HepG2 (cell line): ENCODE measurements at regions not wholly inside any gene's neighbourhood (a gene's known extent, or its start where the extent isn't known, plus 50 kb on each side); places are given as distances from the start of the nearest gene placed in this dataset.

Experiments used
- ATAC-seq: fragments of 200-7000 bp; cut with Tn5 transposase; 3 replicates; pipeline ENCODE4 v1.9.1; 2020; ENCODE audit warnings: mild to moderate bottlenecking, moderate library complexity
- BruUV-seq: library from RNA; stranded (reverse); fragments of 400-500 nt; replicated peaks from 2 replicates; lab custom pipeline; 2021; lab: Mats Ljungman, UMichigan
- CTCF ChIA-PET: fragments of 300-600 bp; formaldehyde crosslinking; extraction: SDS; loops from one replicate; lab custom pipeline; 2021; ENCODE audit warnings: low total read pairs, inconsistent platforms, low intra/inter-chr PET ratio; lab: Yijun Ruan, JAX
- POLR2A ChIA-PET: fragments of 350-600 bp; sonication (Branson Sonifier 250); formaldehyde crosslinking; loops from one replicate; lab custom pipeline; 2020; ENCODE audit warnings: antibody characterized with exemption, inconsistent platforms; lab: Yijun Ruan, JAX
- DNase-seq: peaks from one replicate; pipeline ENCODE4 v3.0.0-alpha.2; 2015; ENCODE audit warnings: low spot score
- FAIRE-seq: peaks from 3 replicates; lab custom pipeline; 2011; peaks lifted over from hg19 to GRCh38; lab: Jason Lieb, UNC
- H2AFZ ChIP-seq: one replicate; pipeline ENCODE4 v1.6.1; 2011; ENCODE audit warnings: low read length, inconsistent platforms
- H3K27ac ChIP-seq: fragments of 300-600 bp; 3 replicates; pipeline ENCODE4 v1.8.0; 2011; ENCODE audit warnings: mixed run types, mild to moderate bottlenecking, mixed read lengths, low read length, inconsistent platforms; ENCODE audit not compliant: insufficient read depth; ENCODE audit errors: extremely low read length
- H3K27me3 ChIP-seq, 2 experiments: fragments of 200-600 bp in 1 of 2; 2 replicates in 1 of 2; 3 replicates in 1 of 2; pipeline versions ENCODE4 v1.6.0 to v1.8.0; 2011; ENCODE audit warnings: low read length in 2 of 2, mild to moderate bottlenecking in 2 of 2, moderate library complexity in 2 of 2, inconsistent platforms in 1 of 2; ENCODE audit not compliant: insufficient read depth in 2 of 2, control insufficient read depth in 1 of 2
- H3K36me3 ChIP-seq, 2 experiments: fragments of 200-600 bp in 1 of 2; replicated peaks in 1 of 2; 2 replicates in 1 of 2; 3 replicates in 1 of 2; pipeline versions ENCODE4 v1.5.1 to v1.8.0; 2011; ENCODE audit warnings: low read length in 2 of 2, inconsistent platforms in 1 of 2; ENCODE audit not compliant: insufficient read depth in 2 of 2, control insufficient read depth in 1 of 2
- H3K4me1 ChIP-seq: 2 replicates; pipeline ENCODE4 v1.5.1; 2012; ENCODE audit warnings: low read length, inconsistent platforms; ENCODE audit not compliant: insufficient read depth
- H3K4me2 ChIP-seq: 2 replicates; pipeline ENCODE4 v1.6.0; 2011; ENCODE audit warnings: low read depth, low read length, inconsistent platforms
- H3K4me3 ChIP-seq, 3 experiments: fragments of 200-600 bp in 1 of 3; sonication (generic), shearing (Covaris generic) in 1 of 3; replicated peaks in 1 of 3; 2 replicates each; pipeline ENCODE4 v1.5.1; 2011 to 2016; ENCODE audit warnings: low read length in 3 of 3, inconsistent platforms in 2 of 3, low read depth in 2 of 3, mild to moderate bottlenecking in 2 of 3, control low read depth in 1 of 3, mixed read lengths in 1 of 3; ENCODE audit not compliant: insufficient read depth in 1 of 3
- H3K79me2 ChIP-seq: one replicate; pipeline ENCODE4 v1.6.1; 2011; ENCODE audit warnings: low read length, inconsistent platforms; ENCODE audit not compliant: insufficient read depth
- H3K9ac ChIP-seq: 2 replicates; pipeline ENCODE4 v1.6.0; 2011; ENCODE audit warnings: mild to moderate bottlenecking, low read depth, low read length, inconsistent platforms; ENCODE audit not compliant: insufficient read depth
- H3K9me3 ChIP-seq: 2 replicates; pipeline ENCODE4 v1.5.1; 2012; ENCODE audit warnings: mild to moderate bottlenecking, low read length
- H4K20me1 ChIP-seq: 2 replicates; pipeline ENCODE4 v1.6.0; 2011; ENCODE audit warnings: inconsistent platforms, mild to moderate bottlenecking, low read length, moderate library complexity; ENCODE audit not compliant: insufficient read depth
- BRF2 ChIP-seq: sonication (generic); formaldehyde crosslinking; IDR thresholded peaks from 2 replicates; pipeline ENCODE4 v1.8.1; 2022; ENCODE audit warnings: mild to moderate bottlenecking, missing genetic modification reagents
- GFI1 ChIP-seq: sonication (generic); formaldehyde crosslinking; IDR thresholded peaks from 2 replicates; pipeline ENCODE4 v1.5.0; 2020; ENCODE audit warnings: missing genetic modification reagents, mild to moderate bottlenecking, borderline replicate concordance
- HMGXB3 ChIP-seq: sonication (generic); formaldehyde crosslinking; IDR thresholded peaks from 2 replicates; pipeline ENCODE4 v1.4.0; 2020; ENCODE audit warnings: missing genetic modification reagents, borderline replicate concordance
- PAWR ChIP-seq: sonication (generic); formaldehyde crosslinking; IDR thresholded peaks from 2 replicates; pipeline ENCODE4 v1.4.0; 2020; ENCODE audit warnings: missing genetic modification reagents, mild to moderate bottlenecking, borderline replicate concordance
- RELA ChIP-seq: sonication (generic); formaldehyde crosslinking; IDR thresholded peaks from 2 replicates; pipeline ENCODE4 v1.4.0; 2020; ENCODE audit warnings: missing genetic modification reagents
- SIX1 ChIP-seq: sonication (generic); formaldehyde crosslinking; IDR thresholded peaks from 2 replicates; pipeline ENCODE4 v1.4.0; 2020; ENCODE audit warnings: missing genetic modification reagents, borderline replicate concordance
- ZBED4 ChIP-seq: sonication (generic); formaldehyde crosslinking; IDR thresholded peaks from 2 replicates; pipeline ENCODE4 v1.4.0; 2020; ENCODE audit warnings: missing genetic modification reagents, borderline replicate concordance
- ZBTB38 ChIP-seq: sonication (generic); formaldehyde crosslinking; IDR thresholded peaks from 2 replicates; pipeline ENCODE4 v1.5.1; 2020; ENCODE audit warnings: mild to moderate bottlenecking, missing genetic modification reagents
- ZNF678 ChIP-seq: sonication (generic); formaldehyde crosslinking; IDR thresholded peaks from 2 replicates; pipeline ENCODE4 v1.4.0; 2020; ENCODE audit warnings: mild to moderate bottlenecking, missing genetic modification reagents
- ZNF703 ChIP-seq: sonication (generic); formaldehyde crosslinking; IDR thresholded peaks from 2 replicates; pipeline ENCODE4 v1.5.1; 2020; ENCODE audit warnings: missing genetic modification reagents, mild to moderate bottlenecking, moderate library complexity, borderline replicate concordance
- WGBS: methylation state at CpG from one replicate; pipeline ENCODE4 v1.1.6; 2017; ENCODE audit warnings: low lambda C conversion rate; 5-methylcytosine and 5-hydroxymethylcytosine counted together
- in situ Hi-C: cut with HindIII; loops from 2 replicates; pipeline ENCODE4 v1.10.0; 2017; ENCODE audit warnings: low pct_unique_long_range_greater_than_20kb; ENCODE audit not compliant: extremely low pct_ligation_motif_present
- intact Hi-C: fragments of 100-400 bp; cut with micrococcal nuclease; formaldehyde crosslinking; loops from one replicate; pipeline ENCODE4 v1.10.0; 2022; ENCODE audit not compliant: unreplicated experiment
- TF ChIP-seq, protein P1 (sequence below): sonication (generic); formaldehyde crosslinking; IDR thresholded peaks from 2 replicates; pipeline ENCODE4 v1.4.0; 2020; ENCODE audit warnings: mild to moderate bottlenecking, missing genetic modification reagents
- TF ChIP-seq, protein P2 (sequence below): sonication (generic); formaldehyde crosslinking; conservative IDR thresholded peaks from 2 replicates; pipeline ENCODE4 v1.8.0; 2022; ENCODE audit warnings: low read depth, missing genetic modification reagents

DNA sequence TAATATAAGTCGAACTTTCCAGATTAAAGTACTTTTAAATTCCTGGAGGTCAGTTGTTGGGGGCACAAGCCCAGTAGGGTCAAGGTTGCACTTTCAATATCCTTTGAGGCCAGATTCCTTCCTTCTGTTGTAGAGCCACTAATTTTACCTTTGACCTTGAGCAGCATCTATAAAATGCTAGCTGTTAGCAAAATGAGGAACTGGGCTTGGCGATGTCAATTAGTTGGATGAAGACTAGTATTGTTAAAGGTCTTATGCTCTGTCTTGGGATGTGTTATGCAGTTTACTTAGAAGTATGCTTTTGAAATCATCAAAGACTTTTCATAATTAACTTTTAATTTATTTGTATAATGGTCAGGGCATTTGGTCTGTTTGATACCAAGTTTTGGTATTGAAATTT is 425.9 kb upstream of the PROX1 start:
- Histone ChIP-seq H3K79me2 (no peaks in the 10 kb centered on the region), H3K4me2 (no peak overlapping the region), H3K9me3 (peaks cover 50% of the 10 kb centered on the region), H3K27ac (no peak overlapping the region), H4K20me1 (no peaks in the 10 kb centered on the region), H3K4me3 (no peak overlapping the region), H3K9ac (no peak overlapping the region), H3K4me1 (peaks cover 8% of the 10 kb centered on the region), H3K27me3 (no peaks in the 10 kb centered on the region), H3K36me3 (no peaks in the 10 kb centered on the region), H2AFZ (no peak overlapping the region)
- intact Hi-C loops, result no loop called here
- BruUV-seq, result no TSS peak
- 82% methylated on average over 2 of the region's 2 CpGs for WGBS
- DNase-seq, result no peak
- ChIA-PET CTCF (no interaction called here), POLR2A (no interaction called here)
- no peak for ATAC-seq
- in situ Hi-C loops, result loop anchor here (10.0 kb wide), 2 partner anchors 423 to 563 kb away; partner anchors contain the start of gene PROX1
- FAIRE-seq, result no peak
- TF ChIP-seq SIX1 (CRISPR knock-in tag) (no peak), RELA (no peak), PAWR (no peak), ZNF678 (CRISPR knock-in tag) (no peak), ZBTB38 (no peak), ZBED4 (CRISPR knock-in tag) (no peak), BRF2 (CRISPR knock-in tag) (no peak), GFI1 (CRISPR knock-in tag) (no peak), ZNF703 (no peak), HMGXB3 (CRISPR knock-in tag) (no peak)
- TF ChIP-seq, protein P1, sequence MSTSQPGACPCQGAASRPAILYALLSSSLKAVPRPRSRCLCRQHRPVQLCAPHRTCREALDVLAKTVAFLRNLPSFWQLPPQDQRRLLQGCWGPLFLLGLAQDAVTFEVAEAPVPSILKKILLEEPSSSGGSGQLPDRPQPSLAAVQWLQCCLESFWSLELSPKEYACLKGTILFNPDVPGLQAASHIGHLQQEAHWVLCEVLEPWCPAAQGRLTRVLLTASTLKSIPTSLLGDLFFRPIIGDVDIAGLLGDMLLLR (CRISPR knock-in tag), result no peak
- TF ChIP-seq, protein P2, sequence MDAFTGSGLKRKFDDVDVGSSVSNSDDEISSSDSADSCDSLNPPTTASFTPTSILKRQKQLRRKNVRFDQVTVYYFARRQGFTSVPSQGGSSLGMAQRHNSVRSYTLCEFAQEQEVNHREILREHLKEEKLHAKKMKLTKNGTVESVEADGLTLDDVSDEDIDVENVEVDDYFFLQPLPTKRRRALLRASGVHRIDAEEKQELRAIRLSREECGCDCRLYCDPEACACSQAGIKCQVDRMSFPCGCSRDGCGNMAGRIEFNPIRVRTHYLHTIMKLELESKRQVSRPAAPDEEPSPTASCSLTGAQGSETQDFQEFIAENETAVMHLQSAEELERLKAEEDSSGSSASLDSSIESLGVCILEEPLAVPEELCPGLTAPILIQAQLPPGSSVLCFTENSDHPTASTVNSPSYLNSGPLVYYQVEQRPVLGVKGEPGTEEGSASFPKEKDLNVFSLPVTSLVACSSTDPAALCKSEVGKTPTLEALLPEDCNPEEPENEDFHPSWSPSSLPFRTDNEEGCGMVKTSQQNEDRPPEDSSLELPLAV, result no peak
